ENCODE measurements at regions not wholly inside any gene's neighbourhood (a gene's known extent, or its start where the extent isn't known, plus 50 kb on each side); places are given as distances from the start of the nearest gene placed in this dataset.

- in situ Hi-C loops (cut with MboI): no loop called here
- Histone ChIP-seq H3K9ac (no peak overlapping the region), H3K4me3 (no peak overlapping the region), H3K36me3 (ENCODE audit: low read depth) (no peaks in the 10 kb centered on the region), H2AFZ (no peak overlapping the region), H3K27me3 (replicated peaks; ENCODE audit: insufficient read depth) (no peaks in the 10 kb centered on the region; the same call in 1 of the 2 replicates), H3K4me1 (ENCODE audit: insufficient read depth) (no peaks in the 10 kb centered on the region), H3K9me2 (ENCODE audit: insufficient read depth) (no peaks in the 10 kb centered on the region), H3F3A (ENCODE audit: insufficient read depth) (no peaks in the 10 kb centered on the region), H3K79me2 (ENCODE audit: insufficient read depth) (no peaks in the 10 kb centered on the region), H4K20me1 (ENCODE audit: insufficient read depth) (no peaks in the 10 kb centered on the region), H3K4me2 (ENCODE audit: unreplicated experiment) (no peak overlapping the region), H3K9me3 (ENCODE audit: low read depth) (no peaks in the 10 kb centered on the region), H3K27ac (no peak overlapping the region)
- WGBS, 2 experiments (ENCODE audit: low coverage in 1 of 2, low lambda C conversion rate in 2 of 2, missing lambda C conversion rate in 2 of 2): 24 to 33% methylated on average over 4 of the region's 4 CpGs
- no peak for DNase-seq
- TF ChIP-seq EZH2 (IDR thresholded peaks at IDR 0.05; ENCODE audit: insufficient read depth, poor library complexity, severe bottlenecking): no peak
- no peak for TF ChIP-seq EZH2phosphoT487 (IDR thresholded peaks at IDR 0.05; ENCODE audit: insufficient read depth, low read depth)
Measured at GRCh38 chr5:100641833-100642232, 106.7 kb downstream of the FAM174A start.

GRCh38 chr5:100643473-100643872 is 108.3 kb downstream of the FAM174A start:
- no peak overlapping the region for H3K9ac ChIP-seq
- H4K20me1 ChIP-seq (ENCODE audit: insufficient read depth): no peaks in the 10 kb centered on the region
- no peak for TF ChIP-seq EZH2 (IDR thresholded peaks at IDR 0.05; ENCODE audit: insufficient read depth, poor library complexity, severe bottlenecking)
- TF ChIP-seq EZH2phosphoT487 (IDR thresholded peaks at IDR 0.05; ENCODE audit: insufficient read depth, low read depth): no peak
- no peaks in the 10 kb centered on the region for H3K9me3 ChIP-seq (ENCODE audit: low read depth)
- DNase-seq: peak; percentile 20
- H3K9me2 ChIP-seq (ENCODE audit: insufficient read depth): no peaks in the 10 kb centered on the region
- H3K4me3 ChIP-seq: no peak overlapping the region
- no peaks in the 10 kb centered on the region; the same call in 1 of the 2 replicates for H3K27me3 ChIP-seq (replicated peaks; ENCODE audit: insufficient read depth)
- no peak overlapping the region for H2AFZ ChIP-seq
- 36 to 56% methylated on average over 2 of the region's 2 CpGs for WGBS, 2 experiments (ENCODE audit: low coverage in 1 of 2, low lambda C conversion rate in 2 of 2, missing lambda C conversion rate in 2 of 2)
- no peaks in the 10 kb centered on the region for H3K79me2 ChIP-seq (ENCODE audit: insufficient read depth)
- H3K4me1 ChIP-seq (ENCODE audit: insufficient read depth): no peaks in the 10 kb centered on the region
- H3K36me3 ChIP-seq (ENCODE audit: low read depth): no peaks in the 10 kb centered on the region
- H3F3A ChIP-seq (ENCODE audit: insufficient read depth): no peaks in the 10 kb centered on the region
- H3K4me2 ChIP-seq (ENCODE audit: unreplicated experiment): no peak overlapping the region
- H3K27ac ChIP-seq: no peak overlapping the region
- in situ Hi-C loops (cut with MboI): no loop called here

GRCh38 chr5:100644185-100644584 is 109.0 kb downstream of the FAM174A start:
- H3K4me2 ChIP-seq (ENCODE audit: unreplicated experiment): no peak overlapping the region
- H3K9ac ChIP-seq: no peak overlapping the region
- no peaks in the 10 kb centered on the region for H3K79me2 ChIP-seq (ENCODE audit: insufficient read depth)
- H3K27ac ChIP-seq: no peak overlapping the region
- in situ Hi-C loops (cut with MboI): no loop called here
- peak; percentile 3 for DNase-seq
- no peaks in the 10 kb centered on the region for H3F3A ChIP-seq (ENCODE audit: insufficient read depth)
- TF ChIP-seq EZH2 (IDR thresholded peaks at IDR 0.05; ENCODE audit: insufficient read depth, poor library complexity, severe bottlenecking) (no peak), EZH2phosphoT487 (IDR thresholded peaks at IDR 0.05; ENCODE audit: insufficient read depth, low read depth) (no peak)
- H3K4me1 ChIP-seq (ENCODE audit: insufficient read depth): no peaks in the 10 kb centered on the region
- H2AFZ ChIP-seq: no peak overlapping the region
- H3K4me3 ChIP-seq: no peak overlapping the region
- H3K9me2 ChIP-seq (ENCODE audit: insufficient read depth): no peaks in the 10 kb centered on the region
- no peaks in the 10 kb centered on the region; the same call in 1 of the 2 replicates for H3K27me3 ChIP-seq (replicated peaks; ENCODE audit: insufficient read depth)
- no peaks in the 10 kb centered on the region for H3K36me3 ChIP-seq (ENCODE audit: low read depth)
- H4K20me1 ChIP-seq (ENCODE audit: insufficient read depth): no peaks in the 10 kb centered on the region
- WGBS, 2 experiments (ENCODE audit: low coverage in 1 of 2, low lambda C conversion rate in 2 of 2, missing lambda C conversion rate in 2 of 2): 35 to 42% methylated on average over 2 of the region's 2 CpGs
- no peaks in the 10 kb centered on the region for H3K9me3 ChIP-seq (ENCODE audit: low read depth)

GRCh38 chr5:100644776-100645175 is 109.6 kb downstream of the FAM174A start:
- Histone ChIP-seq H3K9me3 (ENCODE audit: low read depth) (no peaks in the 10 kb centered on the region), H3K4me2 (ENCODE audit: unreplicated experiment) (no peak overlapping the region), H3K4me1 (ENCODE audit: insufficient read depth) (no peaks in the 10 kb centered on the region), H3K4me3 (no peak overlapping the region), H3K9ac (no peak overlapping the region), H3K36me3 (ENCODE audit: low read depth) (no peaks in the 10 kb centered on the region), H4K20me1 (ENCODE audit: insufficient read depth) (no peaks in the 10 kb centered on the region), H3K27ac (no peak overlapping the region), H3K27me3 (replicated peaks; ENCODE audit: insufficient read depth) (no peaks in the 10 kb centered on the region; the same call in 1 of the 2 replicates), H3F3A (ENCODE audit: insufficient read depth) (no peaks in the 10 kb centered on the region), H3K9me2 (ENCODE audit: insufficient read depth) (no peaks in the 10 kb centered on the region), H3K79me2 (ENCODE audit: insufficient read depth) (no peaks in the 10 kb centered on the region), H2AFZ (no peak overlapping the region)
- in situ Hi-C loops (cut with MboI): no loop called here
- TF ChIP-seq EZH2 (IDR thresholded peaks at IDR 0.05; ENCODE audit: insufficient read depth, poor library complexity, severe bottlenecking): no peak
- 59 to 64% methylated on average over 3 of the region's 3 CpGs for WGBS, 2 experiments (ENCODE audit: low coverage in 1 of 2, low lambda C conversion rate in 2 of 2, missing lambda C conversion rate in 2 of 2)
- DNase-seq: no peak

- no peak for TF ChIP-seq EZH2phosphoT487 (IDR thresholded peaks at IDR 0.05; ENCODE audit: insufficient read depth, low read depth)
- no peak for TF ChIP-seq EZH2 (IDR thresholded peaks at IDR 0.05; ENCODE audit: insufficient read depth, poor library complexity, severe bottlenecking)
- no peak overlapping the region for H3K9ac ChIP-seq
- no peaks in the 10 kb centered on the region for H3F3A ChIP-seq (ENCODE audit: insufficient read depth)
- no peaks in the 10 kb centered on the region for H3K9me2 ChIP-seq (ENCODE audit: insufficient read depth)
- DNase-seq: no peak
- no peak overlapping the region for H2AFZ ChIP-seq
- no peaks in the 10 kb centered on the region for H4K20me1 ChIP-seq (ENCODE audit: insufficient read depth)
- in situ Hi-C loops (cut with MboI): no loop called here
- H3K79me2 ChIP-seq (ENCODE audit: insufficient read depth): no peaks in the 10 kb centered on the region
- WGBS, 2 experiments (ENCODE audit: low coverage in 1 of 2, low lambda C conversion rate in 2 of 2, missing lambda C conversion rate in 2 of 2): 58 to 59% methylated on average over 3 of the region's 3 CpGs
- H3K9me3 ChIP-seq (ENCODE audit: low read depth): no peaks in the 10 kb centered on the region
- H3K36me3 ChIP-seq (ENCODE audit: low read depth): no peaks in the 10 kb centered on the region
- no peak overlapping the region for H3K4me3 ChIP-seq
- H3K27ac ChIP-seq: no peak overlapping the region
- no peaks in the 10 kb centered on the region for H3K4me1 ChIP-seq (ENCODE audit: insufficient read depth)
- no peaks in the 10 kb centered on the region for H3K27me3 ChIP-seq (replicated peaks; ENCODE audit: insufficient read depth)
- no peak overlapping the region for H3K4me2 ChIP-seq (ENCODE audit: unreplicated experiment)
Measured at GRCh38 chr5:100646011-100646410, 110.8 kb downstream of the FAM174A start.

Data from GM23248 (cell line).